GM12892 (cell line): ENCODE measurements at regions not wholly inside any gene's neighbourhood (a gene's known extent, or its start where the extent isn't known, plus 50 kb on each side); places are given as distances from the start of the nearest gene placed in this dataset.
"Not testable (repeated sequence)": the region's sequence is repeated elsewhere in the genome, so short reads cannot be mapped to it uniquely, and the experiment has no call there.

Source experiments
- DNase-seq: peaks from one replicate; pipeline ENCODE4 v3.0.0; 2011; ENCODE audit not compliant: insufficient read length
- FAIRE-seq: peaks from 2 replicates; lab custom pipeline; 2011; peaks lifted over from hg19 to GRCh38; lab: Jason Lieb, UNC
- POLR2A ChIP-seq: IDR thresholded peaks from 2 replicates; pipeline ENCODE4 v1.6.1; 2011; ENCODE audit warnings: low read depth, low read length, control low read depth
- POLR2AphosphoS5 ChIP-seq: IDR thresholded peaks from 2 replicates; pipeline ENCODE4 v1.6.1; 2011; ENCODE audit warnings: low read depth, low read length, control low read depth
- TAF1 ChIP-seq: IDR thresholded peaks from 2 replicates; pipeline ENCODE4 v1.6.1; 2011; ENCODE audit warnings: low read depth, mild to moderate bottlenecking, control low read depth, low read length, borderline replicate concordance

DNA sequence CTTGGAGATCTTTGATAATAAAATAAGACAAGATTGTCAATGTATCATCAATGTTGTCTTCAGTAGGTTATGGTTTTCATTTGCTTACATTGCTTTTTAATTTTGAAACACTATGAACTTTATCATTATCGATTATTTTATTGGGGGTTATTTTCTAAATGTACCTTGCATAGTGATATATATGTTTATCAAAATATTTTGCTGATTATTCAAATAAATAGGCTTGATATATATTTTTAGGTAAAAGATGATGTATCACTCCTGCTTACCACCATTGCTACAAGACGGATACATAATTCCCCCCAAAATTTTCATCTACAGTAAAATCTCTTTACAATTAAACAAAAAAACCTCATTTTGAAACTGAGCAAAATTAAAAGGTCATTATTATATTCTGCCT lies 293.8 kb downstream of the SUCLG1 start:
- DNase-seq (no peak), FAIRE-seq (no peak)
- TF ChIP-seq POLR2AphosphoS5 (no peak), TAF1 (no peak), POLR2A (no peak)

DNA sequence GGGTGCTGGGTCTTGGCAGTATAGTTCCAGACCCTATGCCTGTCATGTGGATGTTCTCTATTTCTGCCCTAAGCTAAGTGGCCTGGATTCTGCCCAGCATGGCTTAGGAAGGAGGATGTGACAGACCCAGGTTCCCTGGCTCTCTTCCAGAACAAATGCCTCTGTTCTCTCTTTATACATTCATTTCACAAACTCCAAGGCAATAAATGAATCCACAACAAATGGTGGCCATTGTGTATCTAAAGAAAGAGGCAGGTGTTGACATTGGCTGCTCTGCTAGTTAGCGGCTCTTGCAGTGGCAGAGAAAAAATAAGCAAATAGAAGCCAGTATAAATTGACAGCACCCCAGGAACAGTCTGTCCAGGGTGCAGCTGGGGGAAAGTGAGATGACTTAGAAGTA lies 298.6 kb downstream of the SUCLG1 start:
- TF ChIP-seq POLR2AphosphoS5: no peak
- TF ChIP-seq POLR2A: no peak
- TF ChIP-seq TAF1: no peak
- FAIRE-seq: no peak
- no peak for DNase-seq

DNA sequence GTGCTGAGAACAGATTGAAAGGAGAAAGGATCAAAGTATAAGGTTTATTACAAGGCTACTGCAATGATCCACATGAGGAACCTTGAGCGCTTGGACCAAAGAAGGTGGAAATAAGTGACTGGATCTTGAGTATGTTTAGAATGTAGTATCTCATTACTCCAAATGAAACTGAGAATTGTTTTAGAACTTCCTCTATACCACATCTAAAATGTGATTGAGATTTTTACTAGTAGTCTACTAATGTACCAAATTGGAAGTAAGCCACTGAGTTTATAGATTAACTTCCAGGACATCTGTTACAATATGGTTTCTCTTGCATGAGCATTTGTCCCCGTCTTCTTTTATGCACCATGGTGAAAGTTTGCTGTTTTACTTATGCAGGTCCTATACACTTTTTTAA lies 300.5 kb downstream of the SUCLG1 start:
- TF ChIP-seq POLR2A (no peak), TAF1 (no peak), POLR2AphosphoS5 (no peak)
- no peak for FAIRE-seq
- no peak for DNase-seq

DNA sequence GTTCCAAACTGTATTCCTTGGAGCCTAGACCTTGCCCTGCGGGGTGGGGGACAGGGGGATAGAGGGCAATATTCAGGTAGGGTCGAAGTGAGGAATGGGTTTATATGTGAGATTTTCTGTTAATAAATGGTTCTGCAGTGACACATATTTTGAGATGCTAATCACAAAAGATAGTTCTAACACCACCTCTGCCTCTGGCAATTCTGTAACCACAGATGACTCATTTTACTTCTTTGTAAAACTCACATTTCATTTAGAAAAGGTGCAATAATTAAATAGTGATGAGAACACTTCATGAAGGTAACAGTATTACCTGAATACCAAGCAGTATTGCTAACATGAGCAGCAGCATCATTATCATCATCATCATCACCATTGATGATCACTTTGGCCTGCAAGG lies 306.6 kb downstream of the SUCLG1 start:
- FAIRE-seq: no peak
- TF ChIP-seq POLR2AphosphoS5 (no peak), POLR2A (no peak), TAF1 (no peak)

DNA sequence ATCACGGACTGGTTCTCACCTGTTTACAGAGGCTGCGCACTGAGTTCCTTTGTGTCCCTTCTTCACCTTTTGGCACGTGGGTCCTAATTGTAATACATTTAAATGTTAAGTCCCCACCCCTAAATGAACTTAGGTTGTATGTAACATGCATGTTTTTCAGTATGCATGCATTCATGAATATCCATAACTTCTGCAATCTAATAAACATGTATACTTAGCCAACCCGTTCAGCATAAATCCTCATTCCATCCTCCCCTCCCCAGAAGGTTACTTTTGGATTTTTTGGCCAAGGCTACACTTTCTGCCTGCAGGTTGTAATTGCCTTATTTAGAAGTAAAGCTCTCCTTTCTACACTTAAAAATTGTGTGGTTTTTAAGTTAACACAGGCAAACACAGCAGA lies 314.7 kb downstream of the SUCLG1 start:
- no peak for TF ChIP-seq POLR2AphosphoS5
- no peak for TF ChIP-seq POLR2A
- no peak for TF ChIP-seq TAF1
- no peak for FAIRE-seq
- DNase-seq: no peak

More for the DNA sequence above, 306.6 kb downstream of the SUCLG1 start:
- no peak for DNase-seq

DNA sequence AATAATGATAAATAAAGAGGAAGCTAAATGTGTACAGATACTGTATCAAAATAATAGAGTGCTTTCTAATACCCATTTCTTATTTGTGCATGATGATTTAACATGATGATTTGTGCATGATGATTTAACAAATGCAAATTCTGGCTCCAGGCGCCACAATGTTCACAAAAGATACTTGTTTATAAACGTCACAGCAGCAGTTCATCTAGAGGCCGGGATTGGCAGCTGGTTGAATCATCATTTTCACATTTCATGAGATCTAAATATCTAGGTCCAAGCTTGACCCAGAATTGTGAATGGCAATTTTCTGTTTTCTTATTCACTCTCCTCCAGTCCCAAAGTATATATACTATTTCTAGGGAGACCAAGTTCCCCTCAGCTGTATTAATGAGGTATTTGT lies 322.0 kb downstream of the SUCLG1 start:
- no peak for FAIRE-seq
- TF ChIP-seq POLR2AphosphoS5: no peak
- TF ChIP-seq POLR2A: no peak
- no peak for TF ChIP-seq TAF1
- DNase-seq: no peak

DNA sequence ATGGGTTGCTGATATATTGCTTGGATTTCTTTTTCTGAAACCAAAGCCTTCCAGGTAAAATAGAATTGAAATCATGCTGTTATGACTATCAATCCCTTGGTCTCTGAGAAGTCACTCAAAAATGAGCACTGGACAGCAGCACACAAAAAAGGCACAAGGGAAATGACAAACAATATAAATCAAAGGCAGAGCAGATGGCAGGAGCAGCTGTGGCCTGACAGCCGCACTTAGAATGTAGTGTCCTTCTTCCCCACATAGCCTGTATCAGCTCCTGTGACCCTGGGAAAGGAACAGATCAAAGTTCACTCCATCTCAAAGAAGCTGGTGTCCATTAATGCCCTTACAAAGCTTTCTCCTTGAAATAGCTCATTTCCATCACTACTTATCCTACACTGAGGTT lies 326.7 kb downstream of the SUCLG1 start:
- FAIRE-seq (no peak), DNase-seq (no peak)
- TF ChIP-seq POLR2AphosphoS5: no peak
- no peak for TF ChIP-seq POLR2A
- TF ChIP-seq TAF1: no peak

DNA sequence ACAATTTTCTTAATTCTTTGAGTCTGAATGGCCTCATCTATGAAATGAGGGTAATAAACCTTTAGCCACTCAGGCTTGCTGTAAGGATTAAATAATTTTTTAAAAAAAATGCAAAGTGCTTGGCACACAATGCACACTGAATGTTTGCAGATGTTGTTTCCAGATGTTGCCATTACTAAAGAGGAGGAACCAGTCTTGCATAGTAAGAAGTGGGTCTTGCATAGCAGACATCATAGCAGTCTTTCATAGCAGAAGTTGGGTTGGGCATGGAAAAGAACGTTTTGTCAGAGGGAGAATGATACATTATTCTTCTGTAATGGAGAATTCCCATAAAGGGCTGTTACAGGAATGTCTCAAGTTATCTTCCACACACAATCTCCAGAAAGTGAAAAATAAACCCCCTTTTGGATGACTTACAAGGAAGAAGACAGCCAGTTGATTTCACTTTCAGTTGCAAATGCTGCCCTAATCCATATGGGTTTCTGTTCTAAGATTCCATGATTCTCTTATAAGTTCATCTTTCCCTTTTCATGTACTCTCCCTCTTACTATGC lies 327.7 kb downstream of the SUCLG1 start:
- TF ChIP-seq POLR2A (no peak), TAF1 (no peak)
- no peak for DNase-seq
- no peak for FAIRE-seq

DNA sequence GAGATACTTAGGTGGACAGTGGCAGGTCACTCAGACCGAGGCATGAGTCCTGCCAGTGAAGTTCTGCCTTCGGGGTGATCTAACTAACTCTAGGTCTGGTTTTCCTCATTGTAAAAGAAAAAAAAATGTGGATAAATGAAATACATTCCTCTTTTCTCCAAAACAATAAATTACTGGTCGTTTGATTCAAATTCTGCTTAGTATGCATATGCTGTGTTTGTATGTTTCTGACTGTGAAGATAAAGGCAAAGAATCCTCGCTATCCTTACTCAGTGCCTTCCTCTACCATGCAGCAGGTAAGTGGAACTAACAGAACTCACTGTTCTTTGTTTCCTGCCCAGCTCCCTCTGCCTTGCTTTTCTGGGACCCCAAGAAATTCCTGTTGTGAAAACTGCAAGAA lies 330.1 kb downstream of the SUCLG1 start:
- FAIRE-seq (no peak), DNase-seq (no peak)
- TF ChIP-seq POLR2AphosphoS5 (no peak), TAF1 (no peak), POLR2A (no peak)

DNA sequence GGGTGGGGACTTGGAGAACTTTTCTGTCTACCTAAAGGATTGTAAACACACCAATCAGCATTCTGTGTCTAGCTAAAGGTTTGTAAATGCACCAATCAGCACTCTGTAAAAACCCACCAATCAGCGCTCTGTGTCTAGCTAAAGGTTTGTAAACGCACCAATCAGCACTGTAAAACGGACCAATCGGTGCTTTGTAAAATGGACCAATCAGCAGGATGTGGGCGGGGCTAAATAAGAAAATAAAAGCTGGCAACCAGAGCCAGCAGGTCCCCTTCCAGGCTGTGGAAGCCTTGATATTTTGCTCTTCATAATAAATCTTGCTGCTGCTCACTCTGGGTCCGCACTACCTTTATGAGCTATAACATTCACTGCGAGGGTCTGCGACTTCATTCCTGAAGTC lies 331.3 kb downstream of the SUCLG1 start:
- FAIRE-seq, DNase-seq: not testable (repeated sequence)

DNA sequence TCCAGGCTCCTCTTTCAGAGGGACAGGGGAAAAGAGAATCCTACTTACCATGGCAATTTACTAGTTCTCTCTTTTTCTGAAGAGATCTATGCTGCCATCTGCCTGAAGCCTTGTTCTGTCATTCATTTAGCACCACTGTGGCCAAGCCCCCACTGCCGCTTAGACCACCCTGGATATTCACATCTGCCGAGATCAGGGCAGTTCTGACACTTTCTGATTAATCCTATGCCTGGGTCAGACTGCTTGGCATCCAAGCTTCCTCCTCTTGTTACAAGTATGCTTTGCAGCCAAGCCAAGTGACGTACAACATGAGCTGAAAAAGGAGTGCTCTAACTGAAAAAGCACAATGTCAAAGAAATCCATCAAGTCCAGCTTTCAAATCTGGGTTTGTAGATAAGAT lies 332.6 kb downstream of the SUCLG1 start:
- DNase-seq (no peak), FAIRE-seq (no peak)

DNA sequence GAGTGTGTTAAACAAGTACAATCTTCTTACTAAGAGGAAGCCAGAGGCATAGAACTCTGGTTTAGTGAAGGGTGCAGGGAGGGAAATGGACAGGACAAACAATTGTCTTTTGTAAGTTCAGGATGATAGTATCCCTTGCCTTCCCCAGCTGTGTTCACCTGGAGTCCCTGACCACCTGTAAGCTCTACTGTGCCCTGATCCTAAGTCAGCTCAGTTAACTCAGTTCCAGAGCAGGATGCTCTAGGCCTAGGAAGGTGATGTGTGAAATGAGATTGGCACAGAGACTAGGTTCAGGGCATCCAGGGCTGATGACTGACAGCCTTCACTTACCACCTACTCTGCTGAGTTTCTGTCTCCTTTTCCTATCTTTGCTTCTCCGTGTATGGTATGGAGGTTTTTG lies 333.0 kb downstream of the SUCLG1 start:
- TF ChIP-seq POLR2A (no peak), POLR2AphosphoS5 (no peak), TAF1 (no peak)
- DNase-seq (no peak), FAIRE-seq (no peak)

More for the DNA sequence above, 332.6 kb downstream of the SUCLG1 start:
- no peak for TF ChIP-seq TAF1
- TF ChIP-seq POLR2AphosphoS5: no peak
- no peak for TF ChIP-seq POLR2A

DNA sequence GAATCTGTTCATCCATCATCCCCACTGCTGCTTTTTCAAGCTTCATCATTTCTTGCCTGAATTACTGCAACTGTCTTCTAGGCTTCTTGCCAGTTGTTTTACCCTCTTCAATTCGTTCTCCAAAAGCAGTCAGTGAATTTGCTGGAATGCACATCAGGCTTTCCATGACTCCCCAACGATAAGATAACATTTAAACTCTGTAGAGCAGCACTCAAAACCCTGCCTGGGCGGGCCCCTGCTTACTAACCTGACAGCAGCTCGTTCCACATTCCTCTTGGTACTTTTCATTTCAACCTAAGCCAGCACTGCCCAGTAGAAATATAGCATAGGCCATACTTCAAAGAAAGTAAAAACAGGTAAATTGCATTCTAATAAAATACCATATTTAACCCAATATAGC lies 342.9 kb downstream of the SUCLG1 start:
- no peak for FAIRE-seq
- no peak for DNase-seq
- TF ChIP-seq POLR2AphosphoS5 (no peak), TAF1 (no peak), POLR2A (no peak)
